ENCODE measurements at regions not wholly inside any gene's neighbourhood (a gene's known extent, or its start where the extent isn't known, plus 50 kb on each side); places are given as distances from the start of the nearest gene placed in this dataset.

DNA sequence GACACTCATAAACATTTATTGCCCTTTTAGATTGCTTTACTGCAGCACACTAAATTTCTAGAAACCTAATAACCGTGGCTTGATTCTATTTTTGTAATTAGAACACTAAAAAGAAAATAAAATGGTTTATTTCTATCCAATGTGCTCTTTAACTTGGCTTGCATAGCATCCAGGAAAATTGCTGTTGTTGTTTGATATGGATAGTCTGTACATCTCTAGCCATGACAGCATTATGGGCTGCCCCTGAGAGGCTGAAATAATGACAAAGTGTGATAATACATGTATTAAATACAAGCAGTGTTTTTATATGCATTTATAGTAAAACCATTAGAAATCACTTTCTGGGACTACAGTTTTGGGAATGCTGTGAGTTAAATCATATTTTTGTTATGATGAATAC lies 472.5 kb downstream of the EPM2A start:
- Histone ChIP-seq H3K27me3 (ENCODE audit: control insufficient read depth in 4 of 4, insufficient read depth in 4 of 4, low read length in 3 of 4) (no peaks in the 10 kb centered on the region), H3K9me3 (ENCODE audit: control insufficient read depth in 4 of 4, low read length in 3 of 4) (no peaks in the 10 kb centered on the region), H3K4me3 (ENCODE audit: low read depth in 1 of 3, low read length in 3 of 3) (no peak overlapping the region), H3K9ac (ENCODE audit: low read depth in 1 of 2, low read length in 2 of 2) (no peak overlapping the region), H3K36me3 (ENCODE audit: control insufficient read depth in 4 of 4, insufficient read depth in 3 of 4, low read depth in 1 of 4, low read length in 3 of 4) (no peaks in the 10 kb centered on the region), H3K4me1 (ENCODE audit: control insufficient read depth in 4 of 4, insufficient read depth in 4 of 4, low read length in 3 of 4) (peaks cover 2 to 18% (median 13%) of the 10 kb centered on the region in 4 donors), H3K27ac (ENCODE audit: low read depth in 1 of 2, low read length in 2 of 2) (no peak overlapping the region)
- 79% methylated on average over 1 of the region's 1 CpG for WGBS
- no peak for DNase-seq (ENCODE audit: low spot score)
- no peak for TF ChIP-seq GABPA (IDR thresholded peaks at IDR 0.05 in 1 of 2, conservative IDR thresholded peaks at IDR 0.05 in 1 of 2)
- no peak for TF ChIP-seq FOXA2 (IDR thresholded peaks at IDR 0.05)
- no peak for TF ChIP-seq HNF4G (IDR thresholded peaks at IDR 0.05)
- TF ChIP-seq, protein P1, sequence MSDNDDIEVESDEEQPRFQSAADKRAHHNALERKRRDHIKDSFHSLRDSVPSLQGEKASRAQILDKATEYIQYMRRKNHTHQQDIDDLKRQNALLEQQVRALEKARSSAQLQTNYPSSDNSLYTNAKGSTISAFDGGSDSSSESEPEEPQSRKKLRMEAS (IDR thresholded peaks at IDR 0.05), result no peak
- TF ChIP-seq, protein P2, sequence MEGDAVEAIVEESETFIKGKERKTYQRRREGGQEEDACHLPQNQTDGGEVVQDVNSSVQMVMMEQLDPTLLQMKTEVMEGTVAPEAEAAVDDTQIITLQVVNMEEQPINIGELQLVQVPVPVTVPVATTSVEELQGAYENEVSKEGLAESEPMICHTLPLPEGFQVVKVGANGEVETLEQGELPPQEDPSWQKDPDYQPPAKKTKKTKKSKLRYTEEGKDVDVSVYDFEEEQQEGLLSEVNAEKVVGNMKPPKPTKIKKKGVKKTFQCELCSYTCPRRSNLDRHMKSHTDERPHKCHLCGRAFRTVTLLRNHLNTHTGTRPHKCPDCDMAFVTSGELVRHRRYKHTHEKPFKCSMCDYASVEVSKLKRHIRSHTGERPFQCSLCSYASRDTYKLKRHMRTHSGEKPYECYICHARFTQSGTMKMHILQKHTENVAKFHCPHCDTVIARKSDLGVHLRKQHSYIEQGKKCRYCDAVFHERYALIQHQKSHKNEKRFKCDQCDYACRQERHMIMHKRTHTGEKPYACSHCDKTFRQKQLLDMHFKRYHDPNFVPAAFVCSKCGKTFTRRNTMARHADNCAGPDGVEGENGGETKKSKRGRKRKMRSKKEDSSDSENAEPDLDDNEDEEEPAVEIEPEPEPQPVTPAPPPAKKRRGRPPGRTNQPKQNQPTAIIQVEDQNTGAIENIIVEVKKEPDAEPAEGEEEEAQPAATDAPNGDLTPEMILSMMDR (IDR thresholded peaks at IDR 0.05; ENCODE audit: low read depth, low read length, missing input control), result no peak
- TF ChIP-seq SP1 (IDR thresholded peaks at IDR 0.05), result no peak
- no peak for TF ChIP-seq REST (IDR thresholded peaks at IDR 0.05)
- no peak for TF ChIP-seq JUND (IDR thresholded peaks at IDR 0.05)
- no peak for TF ChIP-seq YY1 (IDR thresholded peaks at IDR 0.05)
- TF ChIP-seq, protein P3, sequence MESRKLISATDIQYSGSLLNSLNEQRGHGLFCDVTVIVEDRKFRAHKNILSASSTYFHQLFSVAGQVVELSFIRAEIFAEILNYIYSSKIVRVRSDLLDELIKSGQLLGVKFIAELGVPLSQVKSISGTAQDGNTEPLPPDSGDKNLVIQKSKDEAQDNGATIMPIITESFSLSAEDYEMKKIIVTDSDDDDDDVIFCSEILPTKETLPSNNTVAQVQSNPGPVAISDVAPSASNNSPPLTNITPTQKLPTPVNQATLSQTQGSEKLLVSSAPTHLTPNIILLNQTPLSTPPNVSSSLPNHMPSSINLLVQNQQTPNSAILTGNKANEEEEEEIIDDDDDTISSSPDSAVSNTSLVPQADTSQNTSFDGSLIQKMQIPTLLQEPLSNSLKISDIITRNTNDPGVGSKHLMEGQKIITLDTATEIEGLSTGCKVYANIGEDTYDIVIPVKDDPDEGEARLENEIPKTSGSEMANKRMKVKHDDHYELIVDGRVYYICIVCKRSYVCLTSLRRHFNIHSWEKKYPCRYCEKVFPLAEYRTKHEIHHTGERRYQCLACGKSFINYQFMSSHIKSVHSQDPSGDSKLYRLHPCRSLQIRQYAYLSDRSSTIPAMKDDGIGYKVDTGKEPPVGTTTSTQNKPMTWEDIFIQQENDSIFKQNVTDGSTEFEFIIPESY (IDR thresholded peaks at IDR 0.05), result no peak
- TF ChIP-seq ATF3 (IDR thresholded peaks at IDR 0.05), result no peak
- no peak for TF ChIP-seq NR2F2 (IDR thresholded peaks at IDR 0.05)
- TF ChIP-seq EGR1 (IDR thresholded peaks at IDR 0.05; ENCODE audit: low read depth in 2 of 2), result no peak
- TF ChIP-seq FOXA1 (IDR thresholded peaks at IDR 0.05), result no peak
- no peak for TF ChIP-seq HNF4A (conservative IDR thresholded peaks at IDR 0.05)

DNA sequence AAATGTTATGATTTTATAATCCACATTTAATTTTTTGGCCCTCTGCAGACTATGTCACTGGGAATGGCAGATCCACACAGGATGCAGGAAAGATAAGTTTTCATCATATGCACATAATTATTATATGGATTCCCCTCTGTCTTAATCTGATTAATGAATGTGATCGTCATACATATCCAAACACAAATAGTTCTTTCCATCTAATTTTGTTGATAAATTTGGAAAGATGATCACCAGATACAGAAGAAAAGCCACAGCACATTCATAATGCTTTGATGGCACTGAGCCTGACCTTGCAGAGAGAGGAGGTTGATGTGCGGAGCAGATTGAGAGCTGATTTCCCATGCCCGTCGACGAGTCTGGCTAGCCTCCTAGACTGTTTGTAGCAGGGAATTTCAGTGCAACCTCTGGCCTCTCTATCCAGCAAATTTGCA lies 471.5 kb downstream of the EPM2A start:
- no peak overlapping the region for H3K9ac ChIP-seq (ENCODE audit: low read depth in 1 of 2, low read length in 2 of 2)
- H3K9me3 ChIP-seq (ENCODE audit: control insufficient read depth in 4 of 4, low read length in 3 of 4), result no peaks in the 10 kb centered on the region
- H3K4me1 ChIP-seq (ENCODE audit: control insufficient read depth in 4 of 4, insufficient read depth in 4 of 4, low read length in 3 of 4), result peaks cover 2 to 27% (median 17%) of the 10 kb centered on the region in 4 donors
- H3K27me3 ChIP-seq (ENCODE audit: control insufficient read depth in 4 of 4, insufficient read depth in 4 of 4, low read length in 3 of 4), result no peaks in the 10 kb centered on the region
- H3K27ac ChIP-seq (ENCODE audit: low read depth in 1 of 2, low read length in 2 of 2), result no peak overlapping the region
- H3K4me3 ChIP-seq (ENCODE audit: low read depth in 1 of 3, low read length in 3 of 3), result no peak overlapping the region
- WGBS, result 61% methylated on average over 5 of the region's 5 CpGs
- DNase-seq (ENCODE audit: low spot score), result no peak
- no peaks in the 10 kb centered on the region for H3K36me3 ChIP-seq (ENCODE audit: control insufficient read depth in 4 of 4, insufficient read depth in 3 of 4, low read depth in 1 of 4, low read length in 3 of 4)
- TF ChIP-seq, protein P1 (IDR thresholded peaks at IDR 0.05), result no peak
- no peak for TF ChIP-seq RXRA (IDR thresholded peaks at IDR 0.05)

Data from liver (tissue), 8 donors.